ENCODE measurements at regions not wholly inside any gene's neighbourhood (a gene's known extent, or its start where the extent isn't known, plus 50 kb on each side); places are given as distances from the start of the nearest gene placed in this dataset.

- H3K4me2 ChIP-seq, result no peak overlapping the region
- no peaks in the 10 kb centered on the region for H3K36me3 ChIP-seq (replicated peaks in 1 of 2; ENCODE audit: control insufficient read depth in 1 of 2, insufficient read depth in 2 of 2, low read length in 1 of 2)
- no peaks in the 10 kb centered on the region for H3K9me3 ChIP-seq
- H4K20me1 ChIP-seq (ENCODE audit: insufficient read depth), result no peaks in the 10 kb centered on the region
- no peak overlapping the region for H3K27ac ChIP-seq (ENCODE audit: low read depth in 2 of 2, low read length in 1 of 2)
- no peaks in the 10 kb centered on the region for H3K79me2 ChIP-seq (ENCODE audit: insufficient read depth)
- no peaks in the 10 kb centered on the region for H3F3A ChIP-seq (replicated peaks; ENCODE audit: insufficient read depth)
- H3K4me3 ChIP-seq (ENCODE audit: low read depth in 2 of 2, low read length in 1 of 2), result no peak overlapping the region
- ChIA-PET POLR2A (no interaction called here), CTCF (interaction anchor here (1.4 kb wide), 1 partner anchor 45 kb away, joined by 5 read pairs; no protein-coding TSS in a partner anchor)
- no peak overlapping the region for H3K9ac ChIP-seq
- no peaks in the 10 kb centered on the region for H3K9me2 ChIP-seq
- peaks cover 10% of the 10 kb centered on the region; the same call in 1 of the 2 replicates for H3K27me3 ChIP-seq (ENCODE audit: insufficient read depth)
- no peak for DNase-seq
- H2AFZ ChIP-seq (ENCODE audit: low read depth), result no peak overlapping the region
- TF ChIP-seq ELF1 (IDR thresholded peaks at IDR 0.05) (no peak), TAF1 (IDR thresholded peaks at IDR 0.05; ENCODE audit: borderline replicate concordance, low read depth, low read length) (no peak), MEF2A (IDR thresholded peaks at IDR 0.05; ENCODE audit: borderline replicate concordance, low read depth) (no peak), MXI1 (IDR thresholded peaks at IDR 0.05; ENCODE audit: low read depth, low read length) (no peak), EP300 (IDR thresholded peaks at IDR 0.05; ENCODE audit: borderline replicate concordance in 1 of 2, low read depth in 1 of 2, low read length in 1 of 2) (no peak), GATA2 (CRISPR knock-in tag; IDR thresholded peaks at IDR 0.05) (no peak), NRF1 (IDR thresholded peaks at IDR 0.05; ENCODE audit: low read depth, low read length) (no peak), MAX (IDR thresholded peaks at IDR 0.05; ENCODE audit: low read depth) (no peak), ZBTB33 (IDR thresholded peaks at IDR 0.05; ENCODE audit: borderline replicate concordance, low read depth) (no peak), GABPA (IDR thresholded peaks at IDR 0.05; ENCODE audit: low read depth) (no peak), RXRA (IDR thresholded peaks at IDR 0.05; ENCODE audit: borderline replicate concordance, low read depth) (no peak), USF1 (IDR thresholded peaks at IDR 0.05; ENCODE audit: borderline replicate concordance, low read depth) (no peak), RAD21 (IDR thresholded peaks at IDR 0.05; ENCODE audit: low read length) (no peak), YY1 (IDR thresholded peaks at IDR 0.05; ENCODE audit: low read depth) (no peak), FOXM1 (IDR thresholded peaks at IDR 0.05; ENCODE audit: low read depth) (no peak)
- H3K4me1 ChIP-seq (ENCODE audit: control insufficient read depth in 1 of 2, insufficient read depth in 2 of 2, low read depth in 1 of 2, low read length in 1 of 2), result peaks cover 0 to 5% of the 10 kb centered on the region in 2 experiments; a peak in 1 of 4 replicates
- 42% methylated on average over 3 of the region's 3 CpGs for WGBS (ENCODE audit: low lambda C conversion rate)
These were observed 58.1 kb upstream of the TJP1 start for GRCh38 chr15:29880341-29880740.

- Histone ChIP-seq H3K27me3 (ENCODE audit: insufficient read depth) (no peaks in the 10 kb centered on the region), H3K9ac (no peak overlapping the region), H3K36me3 (replicated peaks in 1 of 2; ENCODE audit: control insufficient read depth in 1 of 2, insufficient read depth in 2 of 2, low read length in 1 of 2) (no peaks in the 10 kb centered on the region), H3K4me2 (no peak overlapping the region), H4K20me1 (ENCODE audit: insufficient read depth) (no peaks in the 10 kb centered on the region), H3K9me2 (no peaks in the 10 kb centered on the region), H3K9me3 (no peaks in the 10 kb centered on the region), H3K4me1 (ENCODE audit: control insufficient read depth in 1 of 2, insufficient read depth in 2 of 2, low read depth in 1 of 2, low read length in 1 of 2) (peaks cover 0 to 10% of the 10 kb centered on the region in 2 experiments; a peak in 2 of 4 replicates), H3K4me3 (ENCODE audit: low read depth in 2 of 2, low read length in 1 of 2) (no peak overlapping the region), H3K27ac (ENCODE audit: low read depth in 2 of 2, low read length in 1 of 2) (no peak overlapping the region), H3K79me2 (ENCODE audit: insufficient read depth) (no peaks in the 10 kb centered on the region), H2AFZ (ENCODE audit: low read depth) (no peak overlapping the region), H3F3A (replicated peaks; ENCODE audit: insufficient read depth) (no peaks in the 10 kb centered on the region)
- no peak for DNase-seq
- CTCF ChIA-PET, result interaction anchor here (0.8 to 1.1 kb wide), 2 partner anchors 9 to 11 kb away, joined by 3 read pairs; no protein-coding TSS in a partner anchor
- POLR2A ChIA-PET, result no interaction called here
- WGBS (ENCODE audit: low lambda C conversion rate), result 78% methylated on average over 1 of the region's 1 CpG
- TF ChIP-seq CHD2 (IDR thresholded peaks at IDR 0.05; ENCODE audit: low read length, partially characterized antibody), result no peak
- TF ChIP-seq USF2 (IDR thresholded peaks at IDR 0.05; ENCODE audit: borderline replicate concordance, low read depth, low read length), result no peak
These were observed 52.7 kb upstream of the TJP1 start for GRCh38 chr15:29874977-29875376.
